Mesenchymal stem cell (in vitro differentiated cells and primary cell): ENCODE measurements at regions not wholly inside any gene's neighbourhood (a gene's known extent, or its start where the extent isn't known, plus 50 kb on each side); places are given as distances from the start of the nearest gene placed in this dataset.

Experiments used
- DNase-seq: peaks from one replicate; pipeline ENCODE4 v3.0.0-alpha.2; 2013
- H2AFZ ChIP-seq: one replicate; pipeline ENCODE4 v1.6.1; 2013; ENCODE audit warnings: low read depth, mild to moderate bottlenecking, control low read depth, inconsistent platforms, low read length, moderate library complexity
- H2AK5ac ChIP-seq: 2 replicates; pipeline ENCODE4 v1.6.1; 2013; ENCODE audit warnings: low read length, moderate library complexity, mild to moderate bottlenecking, inconsistent platforms; ENCODE audit not compliant: severe bottlenecking
- H2BK120ac ChIP-seq: one replicate; pipeline ENCODE4 v1.6.1; 2013; ENCODE audit warnings: low read depth, mild to moderate bottlenecking, inconsistent platforms, low read length, moderate library complexity
- H2BK12ac ChIP-seq, 2 experiments: one replicate each; pipeline ENCODE4 v1.6.1; 2013; ENCODE audit warnings: inconsistent platforms in 2 of 2, low read length in 2 of 2, mild to moderate bottlenecking in 2 of 2, moderate library complexity in 2 of 2, control low read depth in 1 of 2
- H2BK15ac ChIP-seq: one replicate; pipeline ENCODE4 v1.6.1; 2013; ENCODE audit warnings: mild to moderate bottlenecking, low read depth, inconsistent platforms; ENCODE audit not compliant: poor library complexity, severe bottlenecking
- H2BK5ac ChIP-seq: 2 replicates; pipeline ENCODE4 v1.6.1; 2013; ENCODE audit warnings: low read depth, mild to moderate bottlenecking, low read length, control low read depth, inconsistent platforms; ENCODE audit not compliant: poor library complexity, severe bottlenecking
- H3K14ac ChIP-seq, 2 experiments: one replicate each; pipeline ENCODE4 v1.6.1; 2013; ENCODE audit warnings: inconsistent platforms in 2 of 2, low read length in 2 of 2, control low read depth in 1 of 2, mild to moderate bottlenecking in 1 of 2, moderate library complexity in 1 of 2
- H3K18ac ChIP-seq, 2 experiments: one replicate each; pipeline ENCODE4 v1.6.1; 2013; ENCODE audit warnings: inconsistent platforms in 2 of 2, low read length in 2 of 2, control low read depth in 1 of 2, low read depth in 1 of 2, mild to moderate bottlenecking in 1 of 2
- H3K23ac ChIP-seq, 2 experiments: one replicate each; pipeline ENCODE4 v1.6.1; 2013; ENCODE audit warnings: inconsistent platforms in 2 of 2, low read length in 2 of 2, mild to moderate bottlenecking in 2 of 2, moderate library complexity in 2 of 2, control low read depth in 1 of 2
- H3K27ac ChIP-seq: 2 replicates; pipeline ENCODE4 v1.5.1; 2013; ENCODE audit warnings: mild to moderate bottlenecking, moderate library complexity, low read length, control low read depth, inconsistent platforms; ENCODE audit not compliant: poor library complexity, severe bottlenecking
- H3K27me3 ChIP-seq, 2 experiments: 2 replicates each; pipeline versions ENCODE4 v1.6.1 to v1.7.0; 2013; ENCODE audit warnings: low read length in 2 of 2, mild to moderate bottlenecking in 2 of 2, moderate library complexity in 2 of 2, control low read depth in 1 of 2, inconsistent platforms in 1 of 2; ENCODE audit not compliant: control insufficient read depth in 1 of 2, insufficient read depth in 1 of 2
- H3K36me3 ChIP-seq, 2 experiments: 2 replicates each; pipeline versions ENCODE4 v1.6.1 to v1.7.0; 2013; ENCODE audit warnings: low read length in 2 of 2, control low read depth in 1 of 2, inconsistent platforms in 1 of 2, low read depth in 1 of 2, mild to moderate bottlenecking in 1 of 2; ENCODE audit not compliant: insufficient read depth in 2 of 2, control insufficient read depth in 1 of 2
- H3K4ac ChIP-seq, 2 experiments: one replicate each; pipeline ENCODE4 v1.6.1; 2013; ENCODE audit warnings: inconsistent platforms in 2 of 2, low read length in 2 of 2, mild to moderate bottlenecking in 2 of 2, moderate library complexity in 2 of 2, control low read depth in 1 of 2, low read depth in 1 of 2
- H3K4me1 ChIP-seq: 2 replicates; pipeline ENCODE4 v1.6.1; 2013; ENCODE audit warnings: low read depth, low read length, control low read depth; ENCODE audit not compliant: control insufficient read depth, insufficient read depth
- H3K4me2 ChIP-seq: 2 replicates; pipeline ENCODE4 v1.6.1; 2013; ENCODE audit warnings: low read length, mild to moderate bottlenecking, inconsistent platforms; ENCODE audit not compliant: poor library complexity, severe bottlenecking
- H3K4me3 ChIP-seq, 2 experiments: 2 replicates each; pipeline versions ENCODE4 v1.5.1 to v1.7.0; 2013; ENCODE audit warnings: low read length in 2 of 2, mild to moderate bottlenecking in 2 of 2, control low read depth in 1 of 2, low read depth in 1 of 2; ENCODE audit not compliant: insufficient read depth in 1 of 2
- H3K79me1 ChIP-seq: replicated peaks from 2 replicates; pipeline ENCODE4 v1.6.1; 2013; ENCODE audit warnings: mild to moderate bottlenecking, control low read depth, low read length, inconsistent platforms; ENCODE audit not compliant: poor library complexity, severe bottlenecking
- H3K9ac ChIP-seq: 2 replicates; pipeline ENCODE4 v1.7.0; 2013; ENCODE audit warnings: mild to moderate bottlenecking, low read length, moderate library complexity
- H3K9me3 ChIP-seq: 2 replicates; pipeline ENCODE4 v1.7.0; 2013; ENCODE audit warnings: mild to moderate bottlenecking, low read length; ENCODE audit not compliant: control insufficient read depth
- H4K8ac ChIP-seq: one replicate; pipeline ENCODE4 v1.6.1; 2013; ENCODE audit warnings: inconsistent platforms, mild to moderate bottlenecking, low read length, moderate library complexity
- H4K91ac ChIP-seq: one replicate; pipeline ENCODE4 v1.6.1; 2013; ENCODE audit warnings: mild to moderate bottlenecking, low read length, inconsistent platforms
- WGBS: methylation state at CpG from one replicate; pipeline ENCODE4 v1.1.7; 2013; ENCODE audit warnings: mixed read lengths; 5-methylcytosine and 5-hydroxymethylcytosine counted together

- Histone ChIP-seq H3K27ac (no peak overlapping the region), H3K9me3 (peaks cover 3% of the 10 kb centered on the region), H3K79me1 (no peaks in the 10 kb centered on the region), H3K23ac (no peak overlapping the region), H2BK12ac (no peak overlapping the region), H3K9ac (no peak overlapping the region), H4K91ac (no peak overlapping the region), H3K4me1 (peaks cover 19% of the 10 kb centered on the region), H3K4me3 (no peak overlapping the region), H3K14ac (no peak overlapping the region), H3K36me3 (no peaks in the 10 kb centered on the region), H2AFZ (no peak overlapping the region), H2BK120ac (no peak overlapping the region), H4K8ac (no peak overlapping the region), H2BK5ac (no peak overlapping the region), H2BK15ac (no peak overlapping the region), H2AK5ac (no peak overlapping the region), H3K4me2 (no peak overlapping the region), H3K27me3 (peaks cover 78 to 79% of the 10 kb centered on the region in 2 experiments), H3K4ac (no peak overlapping the region), H3K18ac (no peak overlapping the region)
- WGBS = 77% methylated on average over 22 of the region's 22 CpGs
- DNase-seq = no peak
Measured at GRCh38 chr20:62549499-62550086, 73.8 kb upstream of the GATA5 start.

GRCh38 chr20:62550087-62550632 is 74.4 kb upstream of the GATA5 start:
- peak overlapping the region in 1 of 2 experiments; percentile 10 for H3K4me3 ChIP-seq
- H3K79me1 ChIP-seq = no peaks in the 10 kb centered on the region
- H2BK12ac ChIP-seq = no peak overlapping the region
- no peak overlapping the region for H3K23ac ChIP-seq
- H3K4me1 ChIP-seq = peaks cover 19% of the 10 kb centered on the region
- no peak overlapping the region for H2BK5ac ChIP-seq
- H3K18ac ChIP-seq = no peak overlapping the region
- peaks cover 83% of the 10 kb centered on the region in 2 experiments for H3K27me3 ChIP-seq
- H4K8ac ChIP-seq = no peak overlapping the region
- no peaks in the 10 kb centered on the region for H3K9me3 ChIP-seq
- no peaks in the 10 kb centered on the region for H3K36me3 ChIP-seq
- H3K9ac ChIP-seq = no peak overlapping the region
- H2AFZ ChIP-seq = no peak overlapping the region
- no peak overlapping the region for H3K14ac ChIP-seq
- no peak overlapping the region for H3K27ac ChIP-seq
- no peak overlapping the region for H3K4ac ChIP-seq
- peak overlapping the region; percentile 24 for H3K4me2 ChIP-seq
- WGBS = 29% methylated on average over 16 of the region's 32 CpGs
- DNase-seq = no peak
- no peak overlapping the region for H2BK15ac ChIP-seq
- no peak overlapping the region for H2AK5ac ChIP-seq
- no peak overlapping the region for H2BK120ac ChIP-seq
- H4K91ac ChIP-seq = no peak overlapping the region

- no peak overlapping the region for H2BK12ac ChIP-seq
- peaks cover 17% of the 10 kb centered on the region for H3K4me1 ChIP-seq
- peak overlapping the region; percentile 24 for H3K4me2 ChIP-seq
- H3K4ac ChIP-seq = no peak overlapping the region
- H3K36me3 ChIP-seq = no peaks in the 10 kb centered on the region
- H4K91ac ChIP-seq = no peak overlapping the region
- H3K18ac ChIP-seq = no peak overlapping the region
- no peak overlapping the region for H2BK15ac ChIP-seq
- H3K9ac ChIP-seq = no peak overlapping the region
- WGBS = 31% methylated on average over 45 of the region's 47 CpGs
- H3K27ac ChIP-seq = no peak overlapping the region
- H2AFZ ChIP-seq = no peak overlapping the region
- no peak overlapping the region for H3K14ac ChIP-seq
- H4K8ac ChIP-seq = no peak overlapping the region
- H3K23ac ChIP-seq = no peak overlapping the region
- no peak overlapping the region for H3K4me3 ChIP-seq
- no peak overlapping the region for H2BK5ac ChIP-seq
- peaks cover 93 to 94% of the 10 kb centered on the region in 2 experiments for H3K27me3 ChIP-seq
- no peak for DNase-seq
- no peaks in the 10 kb centered on the region for H3K79me1 ChIP-seq
- H2AK5ac ChIP-seq = no peak overlapping the region
- no peaks in the 10 kb centered on the region for H3K9me3 ChIP-seq
- no peak overlapping the region for H2BK120ac ChIP-seq
Measured at GRCh38 chr20:62551407-62552323, 75.9 kb upstream of the GATA5 start.

GRCh38 chr20:62552613-62553012 is 76.8 kb upstream of the GATA5 start:
- no peak overlapping the region for H3K27ac ChIP-seq
- H3K9ac ChIP-seq = no peak overlapping the region
- H3K4me2 ChIP-seq = no peak overlapping the region
- H3K23ac ChIP-seq = no peak overlapping the region
- H3K14ac ChIP-seq = no peak overlapping the region
- H3K36me3 ChIP-seq = no peaks in the 10 kb centered on the region
- no peak overlapping the region for H4K91ac ChIP-seq
- H2BK120ac ChIP-seq = no peak overlapping the region
- DNase-seq = no peak
- H2AK5ac ChIP-seq = no peak overlapping the region
- H2AFZ ChIP-seq = no peak overlapping the region
- H3K4ac ChIP-seq = no peak overlapping the region
- no peak overlapping the region for H2BK12ac ChIP-seq
- H4K8ac ChIP-seq = no peak overlapping the region
- no peak overlapping the region for H2BK5ac ChIP-seq
- 93% methylated on average over 14 of the region's 14 CpGs for WGBS
- H2BK15ac ChIP-seq = no peak overlapping the region
- peaks cover 19% of the 10 kb centered on the region for H3K4me1 ChIP-seq
- H3K4me3 ChIP-seq = no peak overlapping the region
- H3K79me1 ChIP-seq = no peaks in the 10 kb centered on the region
- peaks cover 93 to 95% of the 10 kb centered on the region in 2 experiments for H3K27me3 ChIP-seq
- no peak overlapping the region for H3K18ac ChIP-seq
- H3K9me3 ChIP-seq = no peaks in the 10 kb centered on the region
